ENCODE measurements at regions not wholly inside any gene's neighbourhood (a gene's known extent, or its start where the extent isn't known, plus 50 kb on each side); places are given as distances from the start of the nearest gene placed in this dataset.

GRCh38 chr4:116118221-116118620 is 967.2 kb downstream of the TRAM1L1 start:
- FAIRE-seq: no peak
- no peaks in the 10 kb centered on the region for H3K36me3 ChIP-seq (replicated peaks in 1 of 2; ENCODE audit: control insufficient read depth in 1 of 2, insufficient read depth in 2 of 2, low read length in 2 of 2)
- no peak for DNase-seq (ENCODE audit: low spot score)
- no peaks in the 10 kb centered on the region for H3K79me2 ChIP-seq (ENCODE audit: insufficient read depth, low read length)
- H3K9me3 ChIP-seq (ENCODE audit: low read length): no peaks in the 10 kb centered on the region
- H3K4me1 ChIP-seq (ENCODE audit: insufficient read depth, low read length): no peaks in the 10 kb centered on the region
- 13% methylated on average over 3 of the region's 3 CpGs for WGBS (ENCODE audit: low lambda C conversion rate)
- no peak overlapping the region for H2AFZ ChIP-seq (ENCODE audit: low read length)
- CTCF ChIA-PET (ENCODE audit: low intra/inter-chr PET ratio, low total read pairs): no interaction called here
- H3K4me3 ChIP-seq (replicated peaks in 1 of 3; ENCODE audit: insufficient read depth in 1 of 3, low read depth in 2 of 3, low read length in 3 of 3): no peak overlapping the region
- no peaks in the 10 kb centered on the region for H4K20me1 ChIP-seq (ENCODE audit: insufficient read depth, low read length)
- no peak for ATAC-seq
- H3K4me2 ChIP-seq (ENCODE audit: low read depth, low read length): no peak overlapping the region
- POLR2A ChIA-PET: no interaction called here
- H3K27ac ChIP-seq (ENCODE audit: extremely low read length, insufficient read depth, low read length): no peak overlapping the region
- no peak overlapping the region for H3K9ac ChIP-seq (ENCODE audit: insufficient read depth, low read depth, low read length)
- in situ Hi-C loops (cut with HindIII; ENCODE audit: extremely low pct_ligation_motif_present, low pct_unique_long_range_greater_than_20kb): no loop called here
- BruUV-seq (replicated peaks): no TSS peak
- intact Hi-C loops (cut with micrococcal nuclease; ENCODE audit: unreplicated experiment): no loop called here
- no peaks in the 10 kb centered on the region for H3K27me3 ChIP-seq (ENCODE audit: control insufficient read depth in 1 of 2, insufficient read depth in 2 of 2, low read length in 2 of 2)
- no peak for TF ChIP-seq ZNF143 (CRISPR knock-in tag; IDR thresholded peaks at IDR 0.05)
- no peak for TF ChIP-seq ZNF703 (CRISPR knock-in tag; IDR thresholded peaks at IDR 0.05; ENCODE audit: borderline replicate concordance)
- TF ChIP-seq GFI1 (CRISPR knock-in tag; IDR thresholded peaks at IDR 0.05; ENCODE audit: borderline replicate concordance): no peak
- no peak for TF ChIP-seq ZSCAN25 (CRISPR knock-in tag; IDR thresholded peaks at IDR 0.05)
- TF ChIP-seq CREB1 (IDR thresholded peaks at IDR 0.05): no peak
- no peak for TF ChIP-seq CREB1 (CRISPR knock-in tag; IDR thresholded peaks at IDR 0.05)
- TF ChIP-seq TBX2 (CRISPR knock-in tag; IDR thresholded peaks at IDR 0.05; ENCODE audit: borderline replicate concordance): no peak
- TF ChIP-seq PAX8 (CRISPR knock-in tag; IDR thresholded peaks at IDR 0.05; ENCODE audit: borderline replicate concordance): no peak
- TF ChIP-seq TEF (CRISPR knock-in tag; IDR thresholded peaks at IDR 0.05): no peak
- TF ChIP-seq ZNF660 (CRISPR knock-in tag; IDR thresholded peaks at IDR 0.05; ENCODE audit: borderline replicate concordance, low read depth): no peak
- TF ChIP-seq SALL1 (CRISPR knock-in tag; IDR thresholded peaks at IDR 0.05): no peak
- no peak for TF ChIP-seq ZBTB26 (CRISPR knock-in tag; IDR thresholded peaks at IDR 0.05; ENCODE audit: borderline replicate concordance)
- no peak for TF ChIP-seq ZBTB33 (CRISPR knock-in tag; IDR thresholded peaks at IDR 0.05)
- TF ChIP-seq DR1 (CRISPR knock-in tag; IDR thresholded peaks at IDR 0.05): no peak
- no peak for TF ChIP-seq MIXL1 (CRISPR knock-in tag; IDR thresholded peaks at IDR 0.05)
- TF ChIP-seq ZNF891 (CRISPR knock-in tag; IDR thresholded peaks at IDR 0.05): no peak
- TF ChIP-seq ZBTB14 (CRISPR knock-in tag; IDR thresholded peaks at IDR 0.05): no peak
- TF ChIP-seq, protein P1, sequence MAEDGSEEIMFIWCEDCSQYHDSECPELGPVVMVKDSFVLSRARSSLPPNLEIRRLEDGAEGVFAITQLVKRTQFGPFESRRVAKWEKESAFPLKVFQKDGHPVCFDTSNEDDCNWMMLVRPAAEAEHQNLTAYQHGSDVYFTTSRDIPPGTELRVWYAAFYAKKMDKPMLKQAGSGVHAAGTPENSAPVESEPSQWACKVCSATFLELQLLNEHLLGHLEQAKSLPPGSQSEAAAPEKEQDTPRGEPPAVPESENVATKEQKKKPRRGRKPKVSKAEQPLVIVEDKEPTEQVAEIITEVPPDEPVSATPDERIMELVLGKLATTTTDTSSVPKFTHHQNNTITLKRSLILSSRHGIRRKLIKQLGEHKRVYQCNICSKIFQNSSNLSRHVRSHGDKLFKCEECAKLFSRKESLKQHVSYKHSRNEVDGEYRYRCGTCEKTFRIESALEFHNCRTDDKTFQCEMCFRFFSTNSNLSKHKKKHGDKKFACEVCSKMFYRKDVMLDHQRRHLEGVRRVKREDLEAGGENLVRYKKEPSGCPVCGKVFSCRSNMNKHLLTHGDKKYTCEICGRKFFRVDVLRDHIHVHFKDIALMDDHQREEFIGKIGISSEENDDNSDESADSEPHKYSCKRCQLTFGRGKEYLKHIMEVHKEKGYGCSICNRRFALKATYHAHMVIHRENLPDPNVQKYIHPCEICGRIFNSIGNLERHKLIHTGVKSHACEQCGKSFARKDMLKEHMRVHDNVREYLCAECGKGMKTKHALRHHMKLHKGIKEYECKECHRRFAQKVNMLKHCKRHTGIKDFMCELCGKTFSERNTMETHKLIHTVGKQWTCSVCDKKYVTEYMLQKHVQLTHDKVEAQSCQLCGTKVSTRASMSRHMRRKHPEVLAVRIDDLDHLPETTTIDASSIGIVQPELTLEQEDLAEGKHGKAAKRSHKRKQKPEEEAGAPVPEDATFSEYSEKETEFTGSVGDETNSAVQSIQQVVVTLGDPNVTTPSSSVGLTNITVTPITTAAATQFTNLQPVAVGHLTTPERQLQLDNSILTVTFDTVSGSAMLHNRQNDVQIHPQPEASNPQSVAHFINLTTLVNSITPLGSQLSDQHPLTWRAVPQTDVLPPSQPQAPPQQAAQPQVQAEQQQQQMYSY (CRISPR knock-in tag; IDR thresholded peaks at IDR 0.05): no peak

Measured in HepG2 (cell line).